HG02981 (cell line): ENCODE measurements at regions not wholly inside any gene's neighbourhood (a gene's known extent, or its start where the extent isn't known, plus 50 kb on each side); places are given as distances from the start of the nearest gene placed in this dataset.

ENCODE experiments used
- ATAC-seq: cut with Tn5 transposase; IDR thresholded peaks from one replicate; pipeline ENCODE4 v1.9.1; 2021; ENCODE audit warnings: mild to moderate bottlenecking, moderate library complexity; ENCODE audit not compliant: unreplicated experiment

DNA sequence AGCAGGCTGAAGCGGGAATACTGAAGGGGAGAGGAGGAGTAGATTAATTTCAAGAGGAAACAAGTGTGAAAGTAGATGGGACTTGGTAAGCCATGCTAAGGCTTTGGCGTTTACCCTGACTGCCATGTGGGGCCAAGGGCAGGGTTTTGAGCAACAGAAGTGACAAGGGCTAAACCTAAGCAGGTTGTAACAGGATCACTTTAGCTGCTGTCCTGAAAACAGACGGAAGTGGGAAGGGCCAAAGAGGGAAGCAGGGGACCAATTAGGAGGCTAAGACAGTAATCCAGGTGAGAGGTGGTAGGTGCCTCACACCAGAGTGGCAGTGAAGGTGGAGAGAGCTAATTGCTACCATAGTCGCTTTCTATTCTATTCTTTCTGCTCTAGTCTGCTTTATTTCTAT lies 166.5 kb downstream of the PJA1 start:
- no peak for ATAC-seq

DNA sequence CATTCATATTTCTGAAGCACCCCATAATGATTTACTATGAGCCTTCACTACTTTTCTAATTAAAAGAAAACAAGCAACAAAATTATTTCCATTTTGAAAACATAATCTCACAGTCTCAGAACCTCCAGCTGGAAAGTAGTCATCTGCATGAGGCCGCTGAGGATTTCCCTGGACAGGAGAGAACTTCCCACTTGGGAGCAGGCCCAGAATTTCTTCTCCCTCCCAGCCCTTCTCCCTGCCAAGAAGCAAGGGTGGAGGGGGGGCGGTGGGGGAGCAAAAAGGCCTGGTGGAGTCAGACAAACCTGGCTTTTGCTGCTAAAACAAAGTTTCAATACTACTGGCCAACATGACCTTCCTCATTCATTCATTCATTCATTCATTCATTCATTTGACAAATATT lies 167.3 kb downstream of the PJA1 start:
- ATAC-seq, result no peak

DNA sequence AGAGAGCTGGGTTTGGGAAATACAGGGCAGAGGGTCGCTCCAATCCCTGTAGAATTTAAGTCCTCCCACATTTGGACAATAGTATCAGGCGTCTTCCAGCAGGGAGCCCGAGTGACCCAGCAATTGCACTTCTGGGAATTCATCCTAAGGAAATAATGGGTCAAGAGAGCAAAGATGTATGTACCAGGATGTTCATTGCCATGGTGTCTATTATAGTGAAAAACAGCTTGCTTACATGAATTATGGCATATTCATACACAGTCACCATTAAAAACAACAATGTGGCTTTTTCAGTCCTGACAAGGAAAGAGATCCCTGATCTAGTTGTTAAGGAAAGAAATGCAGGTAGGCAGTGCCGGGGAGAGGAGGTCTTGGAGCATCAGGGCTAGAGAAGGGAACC lies 167.7 kb downstream of the PJA1 start:
- ATAC-seq, result no peak

DNA sequence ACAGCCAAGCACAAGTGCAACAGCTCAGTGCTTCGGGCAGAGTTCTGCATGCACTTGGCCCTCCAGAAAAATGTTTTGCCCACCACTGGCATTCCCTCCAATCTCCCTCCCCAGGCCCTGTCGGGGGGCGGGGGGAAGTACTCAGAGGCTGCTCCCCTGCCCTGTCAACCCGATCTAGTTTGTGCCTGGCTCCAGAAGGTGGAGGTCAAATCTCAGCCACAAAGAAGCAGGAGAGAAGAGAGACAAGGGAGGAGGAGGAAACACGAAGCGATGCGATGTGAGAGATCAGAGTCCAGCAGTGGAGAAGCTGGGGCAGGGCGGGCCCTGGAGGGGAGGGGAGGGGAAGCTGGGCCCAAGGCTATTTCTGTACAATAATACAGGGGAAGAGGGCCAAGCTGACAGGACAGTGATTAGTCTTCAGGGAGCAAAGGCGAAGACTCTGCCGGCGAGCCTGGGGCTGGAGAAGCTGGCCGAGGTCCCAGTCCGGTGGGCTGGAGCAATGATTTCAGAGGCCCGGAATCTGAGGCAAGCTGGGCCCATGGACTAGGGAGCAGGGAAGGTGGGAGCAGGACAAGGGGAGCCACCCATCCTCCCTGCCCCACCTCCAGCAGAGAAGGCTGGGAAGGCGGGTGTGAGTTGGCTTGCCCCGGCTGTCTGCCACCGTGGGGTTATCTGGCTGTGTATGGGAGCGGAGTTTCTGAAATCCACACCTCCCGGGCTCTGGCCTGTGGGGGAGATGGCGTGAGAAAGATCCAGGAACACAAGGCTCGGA lies 167.1 kb downstream of the EFNB1 start:
- ATAC-seq, result no peak

DNA sequence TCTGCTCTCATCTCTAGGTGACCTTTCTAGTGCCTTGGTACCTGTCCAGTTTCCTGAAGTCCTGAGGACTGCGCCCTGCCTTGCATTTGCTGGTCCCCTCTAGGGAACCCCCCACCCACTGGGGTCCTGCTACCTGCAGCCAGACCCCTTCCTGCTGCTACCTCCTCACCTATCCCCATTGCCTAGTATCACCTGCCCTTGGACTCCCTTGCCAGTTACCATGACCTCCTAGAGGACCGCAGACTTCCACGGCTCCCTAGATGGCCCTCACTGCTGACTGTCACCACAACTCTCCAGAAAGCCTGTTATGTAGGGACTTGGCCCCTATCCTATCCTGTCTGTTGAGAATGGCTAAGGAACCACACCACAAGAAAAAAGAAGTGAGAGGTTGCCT lies 166.6 kb downstream of the EFNB1 start:
- no peak for ATAC-seq

DNA sequence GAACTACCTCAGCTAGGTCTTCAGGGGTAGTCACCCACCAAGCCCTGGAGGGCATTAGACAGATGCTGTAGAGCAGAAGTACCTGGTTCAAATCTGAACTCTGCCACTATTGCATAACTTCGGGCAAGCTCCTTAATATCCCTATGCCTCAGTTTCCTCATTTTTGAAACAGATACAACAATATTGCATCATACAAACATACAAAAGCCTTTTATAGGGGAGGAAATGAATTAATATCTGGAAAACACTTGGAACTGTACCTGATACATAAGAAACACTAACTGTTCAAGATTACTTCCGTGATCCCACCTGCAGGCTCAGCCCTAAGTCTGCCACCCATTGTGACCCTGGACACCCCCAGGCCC lies 166.1 kb downstream of the EFNB1 start:
- ATAC-seq, result no peak

DNA sequence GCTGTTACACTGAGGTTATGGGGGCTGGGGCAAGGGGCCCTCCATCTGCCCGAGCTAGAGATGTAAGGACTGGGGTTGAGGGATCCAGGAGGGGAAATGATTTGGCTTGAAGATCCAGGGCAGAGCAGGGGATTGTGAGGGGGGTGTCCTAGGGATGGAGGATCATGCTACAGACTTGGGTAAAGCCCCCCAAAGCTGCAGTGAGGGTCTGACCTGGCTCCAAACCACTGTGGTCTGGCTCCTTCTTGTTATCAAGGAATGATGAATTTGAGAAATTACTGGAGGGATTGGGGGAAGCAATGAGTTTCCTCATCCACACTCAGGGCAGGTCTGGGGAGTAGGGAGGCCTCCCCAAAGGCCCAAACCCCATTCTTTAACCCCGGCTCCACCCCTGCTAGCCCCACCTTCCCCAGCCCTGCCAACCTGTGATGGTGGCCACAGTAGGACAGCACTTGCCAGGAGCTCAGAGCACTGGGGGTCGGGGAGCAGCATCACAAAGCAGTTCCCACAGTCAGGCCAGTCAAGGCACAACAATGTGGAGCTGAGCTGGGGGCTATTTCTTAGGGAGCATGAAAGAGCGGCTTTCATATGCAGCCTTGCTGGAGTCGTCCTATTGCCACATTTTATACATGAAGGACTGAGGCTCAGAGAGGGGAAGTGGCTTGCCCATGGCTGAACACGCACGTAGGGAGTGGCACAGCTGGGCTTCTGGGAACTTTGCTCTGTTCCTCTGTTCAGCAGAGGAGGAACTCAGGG lies 165.5 kb downstream of the EFNB1 start:
- no peak for ATAC-seq

DNA sequence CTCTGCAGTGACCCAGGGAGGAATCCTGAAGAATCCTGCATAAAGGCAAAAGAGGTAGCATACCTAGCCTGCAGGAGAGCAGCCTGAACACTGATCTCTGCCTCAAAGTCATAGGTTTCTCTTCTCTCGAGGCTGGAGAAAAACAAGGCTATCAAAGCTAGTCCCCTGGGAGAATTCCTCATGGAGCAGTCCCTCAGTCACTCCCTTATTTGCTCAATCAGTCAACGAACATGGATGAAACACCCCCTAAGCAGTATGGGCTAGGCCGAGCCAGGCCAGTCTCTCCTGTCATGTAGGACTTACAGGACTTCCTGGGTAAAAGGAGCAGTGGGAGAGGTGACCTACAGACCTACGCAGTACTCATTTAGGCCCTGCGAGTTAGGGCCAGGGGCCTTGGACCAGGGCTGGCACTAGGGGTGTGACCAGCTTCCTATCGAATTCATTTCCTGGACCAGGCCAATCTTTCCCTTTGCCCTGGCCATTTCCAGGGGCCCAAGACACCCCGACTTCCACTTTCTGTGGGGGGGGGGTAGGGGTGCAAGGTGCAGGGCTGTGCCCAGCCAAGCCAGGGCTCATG lies 164.1 kb downstream of the EFNB1 start:
- ATAC-seq, result no peak

DNA sequence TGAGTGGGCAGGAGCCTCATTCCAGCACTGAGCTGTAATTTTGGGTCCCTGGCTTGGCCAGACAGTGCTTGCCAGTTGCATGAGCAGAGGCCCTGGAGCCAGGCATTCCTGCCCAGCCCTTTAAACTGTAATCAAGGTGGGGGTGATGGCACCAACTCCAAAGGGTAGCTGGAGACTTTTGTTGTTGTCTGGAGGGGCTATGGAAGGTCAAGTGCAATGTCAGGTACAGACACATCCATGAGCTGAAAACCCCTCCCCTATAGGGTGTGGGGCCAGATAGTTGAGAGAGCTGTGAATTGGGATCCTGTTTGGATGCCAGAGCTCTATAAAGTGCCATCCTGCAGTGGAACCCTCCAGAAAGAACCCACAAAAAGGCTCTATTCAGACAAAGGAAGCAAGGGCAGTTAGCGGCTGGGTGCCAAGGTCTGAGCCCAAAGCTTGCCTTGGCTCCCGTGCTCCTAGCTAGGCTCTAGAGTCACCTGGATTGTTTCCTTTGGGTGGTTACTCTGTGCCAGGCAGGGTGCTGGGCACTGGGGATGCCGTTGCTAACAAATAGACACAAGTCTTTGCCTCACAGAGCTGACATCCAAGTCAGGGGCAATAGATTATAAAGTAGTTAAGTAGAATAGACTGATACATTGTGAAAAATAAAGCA lies 163.0 kb downstream of the EFNB1 start:
- no peak for ATAC-seq

DNA sequence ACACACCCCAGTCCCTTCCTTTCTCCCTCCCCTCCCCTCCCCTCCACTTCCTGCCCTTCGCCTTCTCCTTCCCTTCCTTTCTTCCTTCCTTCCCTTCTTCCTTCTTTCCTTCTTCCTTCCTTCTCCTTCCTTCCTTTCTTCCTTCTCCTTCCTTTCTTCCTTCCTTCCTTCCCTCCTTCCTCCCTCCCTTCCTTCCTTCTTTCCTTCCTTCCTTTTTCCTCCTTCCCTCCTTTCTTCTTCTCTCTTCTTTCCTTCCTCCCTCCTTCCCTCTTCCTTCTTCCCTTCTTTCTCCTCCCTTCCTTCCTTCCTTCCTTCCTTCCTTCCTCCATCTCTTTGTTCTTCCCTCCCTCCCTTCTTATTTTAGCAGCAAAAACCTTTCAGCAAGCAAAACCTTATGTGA lies 162.1 kb downstream of the EFNB1 start:
- no peak for ATAC-seq

DNA sequence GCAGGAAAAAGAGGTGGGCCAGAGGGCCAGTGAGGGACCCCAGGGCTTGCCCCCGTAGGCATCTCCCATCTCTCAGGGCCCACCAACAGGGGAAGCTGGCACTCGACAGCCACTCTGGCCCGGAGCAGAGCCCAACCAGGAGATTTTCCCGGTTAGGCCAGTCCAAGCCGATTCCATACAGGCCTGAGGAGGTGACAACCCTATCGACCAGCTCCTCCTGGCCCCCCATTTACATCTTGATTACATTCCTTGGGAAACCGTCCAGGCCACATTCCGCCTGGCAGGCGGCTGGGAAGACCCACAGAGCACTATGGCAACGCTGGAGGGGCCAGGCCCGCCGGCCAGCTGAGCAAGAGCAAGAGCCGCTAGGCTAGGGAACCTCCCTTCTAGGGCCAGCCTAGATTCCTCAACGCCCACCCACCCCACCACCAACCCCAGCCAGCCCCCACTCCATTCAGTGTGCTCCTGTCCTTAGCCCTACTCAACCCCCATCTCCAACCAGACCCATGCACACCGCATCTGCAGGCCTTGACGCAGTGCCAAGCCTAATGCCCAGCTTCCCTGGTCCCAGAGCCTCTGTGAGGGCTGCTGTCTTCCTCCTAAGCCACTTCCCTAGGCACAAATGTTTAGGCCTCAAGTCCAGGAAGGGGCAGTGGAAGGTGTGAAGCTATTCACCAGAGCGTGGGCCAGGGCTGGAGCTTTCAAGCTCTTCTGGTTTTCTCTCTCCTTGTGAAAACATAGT lies 161.2 kb downstream of the EFNB1 start:
- ATAC-seq, result no peak

DNA sequence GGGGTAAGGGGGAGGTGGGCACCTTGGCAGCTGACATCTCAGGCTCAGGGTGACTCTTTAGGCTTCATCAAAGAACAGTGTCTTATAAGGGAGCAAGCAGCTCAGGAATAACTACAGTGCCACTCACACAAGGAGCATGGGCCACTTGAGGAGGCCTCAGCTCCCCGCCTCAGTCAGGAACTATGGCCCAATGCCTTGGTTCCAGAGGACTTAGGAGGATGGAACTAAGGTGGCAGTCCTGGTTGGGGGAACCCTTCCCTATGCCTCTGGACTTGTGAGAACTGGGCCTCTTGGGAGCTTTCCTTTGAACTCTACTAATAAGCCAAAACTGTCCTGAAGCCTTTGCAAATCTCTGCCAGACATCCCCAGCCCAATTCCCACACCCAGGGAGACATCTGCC lies 160.6 kb downstream of the EFNB1 start:
- no peak for ATAC-seq

DNA sequence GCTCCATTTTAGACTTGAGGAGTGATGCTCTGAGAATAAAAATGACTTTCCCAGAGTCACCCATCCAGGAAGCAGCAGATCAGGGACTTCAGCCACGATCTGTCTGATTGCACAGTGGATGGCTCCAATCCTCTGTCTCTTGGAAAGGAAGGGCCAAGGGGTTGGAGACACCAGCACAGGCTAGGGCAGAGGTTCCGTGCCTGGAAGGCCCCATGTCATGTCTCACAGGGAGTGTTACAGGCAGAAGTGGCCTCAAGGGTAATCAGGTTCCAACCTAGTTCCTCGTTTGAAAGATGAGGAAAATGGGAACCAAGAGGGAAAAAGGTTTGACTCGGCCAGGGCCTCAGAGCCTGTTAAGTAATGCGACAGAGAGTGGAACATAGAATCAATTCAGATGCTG lies 160.0 kb downstream of the EFNB1 start:
- ATAC-seq, result no peak

DNA sequence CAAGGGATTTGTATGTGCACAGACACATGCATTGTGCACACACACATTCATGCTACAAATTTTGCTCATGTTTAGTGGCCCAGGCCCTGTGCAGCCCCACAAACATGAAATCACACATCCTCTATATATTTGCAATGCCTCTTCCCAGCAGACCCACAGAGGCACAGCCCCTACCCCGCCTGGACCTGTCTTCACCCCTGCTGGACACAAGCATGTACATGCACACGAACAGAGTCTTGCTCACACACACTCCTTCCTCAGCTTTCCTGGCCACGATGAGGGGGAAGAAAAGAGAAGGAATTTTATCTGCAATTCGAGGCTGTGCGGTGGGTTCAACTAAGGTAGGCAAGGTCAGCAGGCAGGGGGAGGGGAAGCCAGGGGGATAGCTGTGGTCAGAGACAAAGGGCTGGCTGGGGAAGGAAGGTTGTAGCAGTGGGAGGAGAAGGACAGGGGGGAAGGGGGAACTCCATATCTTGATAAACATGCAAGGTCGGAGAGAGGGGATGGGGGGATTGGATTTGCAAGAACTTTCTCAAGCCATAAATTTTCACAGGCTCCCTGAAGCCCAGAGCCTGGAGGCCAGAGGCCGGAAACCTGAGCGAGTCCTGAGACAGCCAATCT lies 156.4 kb downstream of the EFNB1 start:
- no peak for ATAC-seq

DNA sequence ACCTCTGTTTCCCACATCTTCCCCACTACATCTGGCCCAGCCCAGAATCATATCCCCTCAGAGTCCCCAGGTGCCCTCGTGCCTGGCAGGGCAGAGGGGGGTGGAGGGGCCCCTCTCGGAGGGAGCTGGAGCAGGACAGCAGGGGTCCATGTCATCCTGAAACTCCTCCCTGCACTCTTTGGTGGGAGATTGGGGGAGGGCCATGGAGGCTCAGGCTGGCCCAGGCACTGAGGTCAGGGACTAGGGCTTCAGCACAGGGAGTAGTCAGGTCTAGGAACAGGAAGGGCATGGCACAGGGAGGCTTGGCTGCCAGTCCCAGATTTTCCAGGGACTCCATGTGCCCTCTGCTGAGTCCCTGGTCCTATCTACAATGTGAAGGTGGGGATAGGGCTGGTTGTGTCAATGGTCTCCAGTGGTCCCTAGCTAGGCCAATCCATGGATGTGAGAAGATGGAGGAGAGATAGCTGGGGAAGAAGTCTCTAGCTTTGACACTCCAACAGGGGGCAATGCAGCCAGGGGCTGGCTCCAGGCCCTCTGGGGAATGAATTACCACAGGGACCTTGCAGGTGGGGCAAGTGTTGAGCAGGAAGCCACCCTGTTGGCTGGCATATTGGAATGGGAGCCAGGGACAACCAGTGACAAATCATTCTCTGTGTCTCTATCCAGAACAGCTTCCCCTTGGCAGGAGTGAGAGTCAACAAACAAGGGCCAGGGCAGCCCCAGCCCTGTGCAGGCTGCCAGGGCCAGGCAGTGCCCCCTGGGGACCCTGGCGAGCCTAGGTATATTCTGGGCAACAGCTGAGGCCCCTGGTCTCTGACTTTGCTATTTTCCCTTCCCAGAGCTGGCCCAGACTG lies 154.4 kb downstream of the EFNB1 start:
- no peak for ATAC-seq

DNA sequence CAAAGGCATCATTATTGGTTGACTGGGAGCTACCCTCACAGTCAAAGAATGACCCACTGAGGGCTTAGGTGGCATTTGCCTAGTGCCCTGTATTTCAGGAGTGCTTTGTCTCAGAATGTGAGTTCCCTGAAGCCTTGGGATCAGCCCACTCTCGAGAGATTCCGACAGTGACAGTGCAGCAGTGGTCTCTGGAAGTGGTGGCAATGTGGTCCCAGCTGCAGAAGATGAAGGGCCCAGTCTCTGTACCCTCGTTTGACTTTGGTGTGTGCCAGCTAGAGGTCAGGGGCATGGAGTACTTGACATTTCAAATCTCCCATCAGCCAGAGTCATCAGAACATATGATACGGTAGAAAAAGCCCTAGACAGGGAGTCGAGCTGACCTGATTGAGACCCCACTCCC lies 153.7 kb downstream of the EFNB1 start:
- no peak for ATAC-seq

DNA sequence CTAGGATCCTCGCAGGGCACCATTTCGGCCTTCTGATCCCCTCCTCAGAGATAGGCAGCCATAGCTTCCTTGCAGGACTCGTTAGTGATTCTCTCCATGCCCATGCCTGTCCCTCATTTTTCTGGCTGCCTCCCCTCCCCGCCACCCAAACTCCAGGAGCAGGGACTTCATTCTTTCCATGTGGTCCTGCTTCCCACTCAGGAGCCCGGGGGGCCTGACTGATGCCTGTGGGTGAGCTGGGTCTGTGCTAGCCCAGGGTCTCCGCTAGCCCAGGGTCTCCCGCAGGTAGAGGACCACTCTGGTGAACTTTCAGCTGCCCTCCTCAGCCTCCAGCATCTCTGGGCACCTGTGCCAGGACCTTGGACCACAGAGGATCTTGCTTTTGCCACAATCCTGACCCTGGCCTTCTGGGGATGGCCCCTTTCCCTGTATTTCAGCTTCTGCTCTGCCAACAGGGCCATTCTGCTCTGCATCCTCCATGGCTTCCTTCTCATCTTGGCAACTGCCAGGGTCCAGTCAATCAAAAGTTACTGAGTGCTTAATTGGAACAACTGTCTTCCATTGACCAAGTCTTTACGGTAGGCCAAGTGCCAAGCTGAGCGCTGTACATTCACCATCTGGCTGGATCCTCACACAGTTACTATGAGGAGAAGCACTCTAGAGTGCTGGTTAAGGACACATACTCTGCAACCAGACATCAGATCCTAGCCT lies 152.2 kb downstream of the EFNB1 start:
- ATAC-seq, result no peak

DNA sequence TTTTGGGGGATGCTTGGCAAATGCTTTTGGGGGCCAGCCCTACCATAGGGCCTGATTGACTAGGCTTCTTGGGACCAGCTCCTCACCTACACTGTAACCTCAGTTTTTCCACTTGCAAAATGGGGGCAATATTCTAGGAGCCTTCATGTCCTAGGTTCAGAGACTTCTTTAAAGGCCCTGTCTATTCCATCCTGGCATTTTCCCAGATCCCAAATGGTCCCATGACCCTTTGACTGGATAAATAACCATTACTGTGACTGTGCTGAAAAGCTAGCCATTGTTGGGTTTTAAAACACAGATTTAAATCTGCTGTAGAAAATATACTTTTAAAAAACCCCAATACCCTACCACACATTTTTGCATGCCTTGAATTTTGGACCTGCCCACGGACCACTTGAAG lies 149.8 kb downstream of the EFNB1 start:
- ATAC-seq, result no peak

DNA sequence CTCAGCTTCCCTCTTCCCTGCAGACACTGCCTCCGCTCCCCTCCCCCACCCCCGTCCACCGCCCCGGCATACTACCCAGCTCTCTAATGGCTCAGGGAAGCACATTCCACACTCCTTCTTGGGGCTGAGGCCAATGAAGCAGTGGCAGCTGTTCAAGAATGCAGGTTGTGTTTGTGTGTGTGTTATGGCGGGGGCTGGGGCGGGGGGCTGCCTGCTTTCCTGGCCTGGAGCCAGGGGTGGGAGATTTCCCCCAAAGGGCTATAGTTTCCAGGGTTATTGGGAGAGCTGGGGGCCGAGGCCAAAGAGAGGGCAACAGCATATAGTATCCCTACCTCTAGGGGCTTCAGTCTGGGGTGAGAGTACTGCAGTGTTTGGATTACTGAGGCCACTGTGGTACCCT lies 149.4 kb downstream of the EFNB1 start:
- no peak for ATAC-seq
